ENCODE measurements at regions not wholly inside any gene's neighbourhood (a gene's known extent, or its start where the extent isn't known, plus 50 kb on each side); places are given as distances from the start of the nearest gene placed in this dataset.
A peak's percentile ranks its signal among the peaks of the same experiment; 100 is the strongest.
"Not testable (repeated sequence)": the region's sequence is repeated elsewhere in the genome, so short reads cannot be mapped to it uniquely, and the experiment has no call there.

DNA sequence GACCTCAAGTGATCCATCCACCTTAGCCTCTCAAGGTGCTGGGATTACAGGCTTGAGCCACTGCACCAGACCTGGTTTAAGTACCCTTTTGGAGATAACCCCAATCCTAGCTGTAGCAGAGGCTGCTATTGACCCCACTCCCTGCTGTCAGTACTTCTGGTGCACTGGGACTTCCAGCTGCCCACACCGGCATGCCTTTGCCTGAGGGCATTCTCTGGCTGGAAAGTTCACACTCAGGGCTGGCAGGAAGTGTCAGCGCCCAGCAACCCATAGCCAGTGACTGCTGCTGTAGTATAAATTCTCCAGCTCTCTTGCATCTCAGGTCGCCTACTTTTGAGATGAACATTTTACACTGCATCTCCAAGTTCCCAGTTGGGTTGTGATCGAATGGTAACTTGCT is 75.3 kb downstream of the UTRN start:
- no peak for DNase-seq

DNA sequence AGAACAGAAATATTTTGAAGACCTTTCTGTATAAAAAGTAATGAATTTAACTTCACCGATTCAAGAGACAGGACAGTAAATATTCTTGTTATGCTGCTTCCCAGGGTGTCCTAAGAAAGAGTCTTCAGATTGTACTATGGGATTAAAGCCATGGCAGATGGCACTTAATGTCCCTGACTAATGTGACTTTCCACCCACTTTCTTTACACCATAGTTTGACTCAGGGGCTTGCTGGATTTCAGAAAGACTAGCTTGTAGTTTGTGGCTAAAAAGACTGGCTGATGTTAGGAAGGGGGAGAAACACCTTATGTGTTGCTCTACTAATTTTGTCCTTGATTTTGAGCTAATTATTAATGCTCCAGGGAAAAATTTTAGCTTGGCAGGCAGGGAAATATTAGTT is 75.9 kb downstream of the UTRN start:
- DNase-seq: no peak

DNA sequence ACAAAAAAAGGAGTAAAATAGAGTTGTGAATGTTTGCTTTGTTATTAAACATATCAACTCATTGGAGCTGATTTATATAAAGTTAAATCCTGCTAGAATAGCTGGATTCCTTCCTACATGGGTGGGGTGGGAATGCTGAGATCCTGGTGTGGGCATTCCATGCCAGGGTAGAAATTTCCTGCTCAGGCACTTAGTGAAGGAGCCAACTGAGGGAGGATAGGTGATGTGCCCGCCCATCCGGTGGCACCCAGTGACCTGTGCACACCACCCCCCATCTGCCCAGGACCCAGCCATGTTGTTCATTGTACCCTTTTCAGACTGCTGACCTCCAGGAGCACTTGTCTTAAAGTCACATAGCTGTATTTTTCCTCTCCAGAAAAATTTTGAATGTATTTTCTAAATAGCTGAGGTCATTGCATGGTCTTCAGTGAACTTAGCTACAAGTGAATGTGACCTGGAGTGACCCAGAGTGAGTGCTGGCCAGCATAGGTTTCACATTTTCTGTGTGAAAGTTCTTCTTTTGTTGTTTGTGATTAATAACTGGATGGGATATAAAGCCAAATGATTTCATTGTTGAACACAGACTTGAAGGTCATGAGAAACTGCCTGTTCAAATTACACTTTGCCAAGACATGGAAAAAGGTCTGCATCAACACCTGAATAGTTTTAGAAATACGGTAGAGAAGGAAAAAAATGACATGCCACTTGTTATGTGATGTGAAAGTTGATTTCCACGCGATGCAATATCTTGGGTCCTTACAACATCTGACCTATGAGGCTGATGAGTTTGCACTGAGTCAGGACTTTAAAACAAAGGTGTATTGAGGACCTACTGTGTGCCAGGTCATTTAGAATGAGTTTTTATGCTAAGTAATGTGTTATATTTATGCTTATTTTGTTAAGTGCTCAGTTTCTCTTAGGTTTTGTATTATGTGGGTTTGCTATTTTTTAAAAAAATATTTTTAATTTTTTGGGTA is 77.2 kb downstream of the UTRN start:
- DNase-seq: no peak

DNA sequence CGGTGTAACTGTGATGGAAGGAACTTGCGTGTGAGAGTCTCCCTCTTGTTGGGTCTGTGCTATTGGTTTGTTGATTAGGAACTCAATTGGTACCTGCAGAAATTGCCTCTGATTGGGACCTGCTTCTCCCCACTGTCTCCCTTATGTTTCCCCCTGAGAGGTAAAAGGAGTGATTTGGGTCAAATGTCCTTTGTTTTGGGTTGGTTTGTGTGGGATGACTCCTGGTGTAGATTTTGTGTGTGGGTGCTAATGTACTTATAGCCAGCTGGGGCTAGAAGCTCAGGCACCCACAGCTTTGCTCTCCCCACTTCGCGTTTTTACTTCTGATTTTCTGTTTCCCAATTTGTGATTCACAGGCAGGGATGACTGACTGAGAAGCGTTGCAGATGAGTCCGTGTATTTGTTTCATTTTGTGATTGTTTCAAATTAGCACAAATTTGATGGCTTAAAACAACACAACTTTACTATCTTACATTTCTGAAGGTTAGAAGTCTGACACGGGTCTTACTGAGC is 79.1 kb downstream of the UTRN start:
- DNase-seq: no peak

DNA sequence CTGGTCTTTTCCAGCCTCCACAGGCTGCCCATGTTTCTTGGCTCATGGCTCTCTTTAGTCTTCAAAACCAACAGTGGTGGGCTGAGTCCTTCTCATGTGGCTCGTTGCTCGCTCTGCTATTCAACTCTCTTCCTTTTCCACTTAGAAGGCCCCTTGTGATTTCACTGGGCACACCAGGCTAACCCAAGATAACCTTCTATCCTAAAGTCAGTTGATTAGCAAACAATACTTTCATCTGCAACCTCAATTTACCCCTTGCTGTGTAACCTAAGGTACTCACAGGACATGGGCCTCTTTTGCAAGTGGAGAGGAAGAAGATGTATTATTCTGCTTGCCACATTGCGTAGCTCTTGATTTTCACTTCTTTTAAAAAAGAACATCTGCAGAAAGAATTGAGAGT is 79.6 kb downstream of the UTRN start:
- no peak for DNase-seq

DNA sequence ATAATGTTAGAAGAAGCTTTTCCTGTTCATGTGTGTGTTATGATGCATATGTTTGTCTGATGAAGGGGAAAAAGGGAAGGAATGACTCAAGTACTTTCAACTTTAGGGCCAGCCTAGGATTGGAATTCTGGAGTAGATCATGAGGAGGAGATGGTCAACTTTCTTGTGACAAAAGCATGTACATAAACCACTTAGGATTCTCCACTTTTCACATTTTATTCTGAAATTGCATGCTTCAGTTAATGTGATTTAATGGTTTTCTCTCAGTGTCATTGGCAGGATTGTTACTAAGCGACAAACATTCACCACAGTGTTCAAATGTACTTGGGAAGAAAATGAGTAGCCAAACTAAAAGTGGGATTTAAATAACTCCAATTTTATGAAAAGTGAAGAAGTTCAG is 80.1 kb downstream of the UTRN start:
- no peak for DNase-seq

DNA sequence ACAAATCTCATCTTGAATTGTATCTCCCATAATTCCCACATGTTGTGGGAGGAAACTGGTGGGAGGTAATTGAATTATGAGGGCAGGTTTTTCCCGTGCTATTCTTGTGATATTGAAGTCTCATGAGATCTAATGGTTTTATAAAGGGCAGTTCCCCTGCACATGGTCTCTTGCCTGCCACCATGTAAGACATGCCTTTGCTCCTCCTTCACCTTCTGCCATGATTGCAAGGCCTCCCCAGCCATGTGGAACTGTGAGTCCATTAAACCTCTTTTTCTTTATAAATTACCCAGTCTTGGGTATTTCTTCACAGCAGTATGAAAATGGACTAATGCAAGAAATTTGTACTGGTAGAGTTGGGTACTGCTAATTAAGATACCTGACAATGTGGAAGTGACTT is 84.6 kb downstream of the UTRN start:
- not testable (repeated sequence) for DNase-seq

DNA sequence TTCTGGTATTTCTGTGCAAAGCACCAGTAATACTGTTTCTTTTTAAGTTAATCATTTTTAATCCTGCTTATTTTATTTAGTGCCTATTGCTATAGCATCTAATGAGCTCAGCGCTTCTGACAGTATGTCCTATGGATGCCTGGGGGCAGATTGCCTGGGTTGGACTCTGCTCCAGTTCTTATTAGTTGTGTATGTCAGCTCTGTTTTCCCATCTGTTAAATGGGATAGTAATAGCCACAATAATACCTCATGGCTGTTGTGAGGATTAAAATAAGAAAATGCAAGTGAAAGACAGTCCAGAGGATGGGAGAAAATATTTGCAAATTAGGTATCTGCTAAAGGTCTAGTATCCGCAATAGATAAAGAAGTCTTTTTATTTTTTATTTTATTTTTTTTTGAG is 87.0 kb downstream of the UTRN start:
- DNase-seq: no peak

DNA sequence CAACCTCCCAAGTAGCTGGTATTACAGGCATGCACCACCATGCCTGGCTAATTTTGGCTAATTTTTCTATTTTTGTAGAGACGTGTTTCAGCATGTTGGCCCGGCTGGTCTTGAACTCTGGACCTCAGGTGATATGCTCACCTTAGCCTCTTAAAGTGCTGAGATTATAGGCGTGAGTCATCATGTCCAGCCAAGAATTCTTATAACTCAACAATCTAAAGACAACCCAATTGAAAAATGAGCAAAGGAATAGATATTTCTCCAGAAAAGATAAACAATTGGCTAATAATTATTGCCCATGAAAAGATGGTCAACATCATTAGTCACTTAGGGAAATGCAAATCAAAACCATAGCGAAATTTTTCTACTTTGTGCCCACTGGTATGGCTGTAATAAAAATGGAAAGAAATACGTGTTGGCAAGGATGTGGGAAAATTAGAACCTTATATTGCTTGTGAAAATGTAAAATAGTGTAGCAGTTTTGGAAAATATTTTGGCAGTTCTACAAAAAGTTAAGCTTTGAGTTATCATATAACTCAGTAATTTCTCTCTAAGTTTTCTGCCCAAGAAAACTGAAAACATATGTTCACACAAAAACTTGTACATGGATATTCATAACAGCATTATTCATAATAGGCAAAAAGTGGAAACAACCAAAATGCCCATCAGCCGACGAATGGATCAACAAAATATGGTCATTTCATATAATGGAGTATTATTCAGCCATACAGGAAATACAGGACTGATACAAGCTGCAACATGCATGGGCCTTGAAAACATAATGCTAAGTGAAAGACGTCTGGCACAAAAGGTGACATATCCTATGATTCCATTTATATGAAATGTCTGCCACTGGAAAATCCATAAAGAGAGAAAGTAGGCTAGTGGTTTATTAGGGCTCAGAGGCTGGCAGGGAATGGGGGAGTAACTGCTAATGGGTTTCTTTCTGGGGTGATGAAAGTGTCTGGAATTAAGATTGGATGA is 87.8 kb downstream of the UTRN start:
- no peak for DNase-seq

DNA sequence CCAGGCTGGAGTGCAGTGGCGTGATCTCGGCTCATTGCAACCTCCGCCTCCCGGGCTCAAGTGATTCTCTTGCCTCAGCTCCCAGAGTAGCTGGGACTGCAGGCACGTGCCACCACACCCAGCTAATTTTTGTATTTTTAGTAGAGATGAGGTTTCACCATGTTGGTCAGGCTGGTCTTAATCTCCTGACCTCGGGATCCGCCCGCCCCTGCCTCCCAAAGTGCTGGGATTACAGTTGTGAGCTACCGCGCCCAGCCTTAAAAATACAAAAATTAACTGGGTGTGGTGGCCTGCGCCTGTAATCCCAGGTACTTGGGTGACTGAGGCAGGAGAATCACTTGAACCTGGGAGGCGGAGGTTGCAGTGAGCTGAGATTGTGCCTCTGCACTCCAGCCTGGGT is 89.4 kb downstream of the UTRN start:
- not testable (repeated sequence) for DNase-seq

DNA sequence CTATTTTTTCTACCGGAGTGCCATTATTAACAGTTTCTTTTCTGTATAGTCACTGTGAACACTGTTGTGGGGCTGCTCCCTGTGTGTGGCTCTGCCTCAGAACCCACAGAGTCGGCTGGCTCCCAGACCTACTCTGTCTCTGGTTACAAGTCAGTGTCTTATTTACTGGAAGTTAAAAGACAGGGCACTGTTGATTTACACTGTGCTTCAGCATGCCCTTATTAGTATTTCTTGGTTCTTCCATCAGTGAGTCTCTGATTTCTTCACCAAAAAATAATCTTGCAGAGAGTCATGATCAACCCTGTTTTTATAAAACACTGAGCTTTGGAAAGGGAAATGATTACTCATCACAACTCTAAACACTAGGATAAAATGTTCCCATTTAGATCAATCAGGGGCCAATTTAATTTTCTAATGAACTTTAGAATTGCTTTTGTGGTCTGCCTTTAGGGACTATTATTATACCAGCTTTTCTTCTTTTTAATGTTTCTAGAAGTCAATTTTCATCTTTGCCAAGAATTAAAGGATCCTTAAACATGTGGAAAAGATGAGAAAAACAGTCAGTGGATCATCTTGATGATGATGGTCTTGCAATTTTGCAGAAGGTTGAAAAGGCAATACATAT is 92.6 kb downstream of the UTRN start:
- DNase-seq: peak; percentile 22

DNA sequence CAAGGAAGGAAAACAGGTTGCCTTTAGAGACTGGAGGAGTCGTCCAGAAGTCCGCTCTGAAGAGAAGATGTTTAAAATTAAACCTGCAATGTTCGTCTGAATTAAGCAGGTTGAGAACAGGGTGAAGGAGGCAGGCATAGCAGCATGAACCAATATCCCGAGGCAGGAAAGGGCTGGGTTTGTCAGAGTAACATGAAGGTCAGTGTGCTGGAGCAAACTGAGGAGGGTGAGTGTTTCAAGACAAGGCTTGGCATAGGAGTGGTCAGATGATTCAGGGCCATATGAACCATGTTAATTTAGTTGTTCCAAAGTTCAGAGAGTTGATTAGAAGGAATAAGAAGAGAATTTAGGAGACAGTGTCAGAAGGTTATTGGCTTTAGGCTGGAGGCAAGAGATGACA is 93.3 kb downstream of the UTRN start:
- no peak for DNase-seq

DNA sequence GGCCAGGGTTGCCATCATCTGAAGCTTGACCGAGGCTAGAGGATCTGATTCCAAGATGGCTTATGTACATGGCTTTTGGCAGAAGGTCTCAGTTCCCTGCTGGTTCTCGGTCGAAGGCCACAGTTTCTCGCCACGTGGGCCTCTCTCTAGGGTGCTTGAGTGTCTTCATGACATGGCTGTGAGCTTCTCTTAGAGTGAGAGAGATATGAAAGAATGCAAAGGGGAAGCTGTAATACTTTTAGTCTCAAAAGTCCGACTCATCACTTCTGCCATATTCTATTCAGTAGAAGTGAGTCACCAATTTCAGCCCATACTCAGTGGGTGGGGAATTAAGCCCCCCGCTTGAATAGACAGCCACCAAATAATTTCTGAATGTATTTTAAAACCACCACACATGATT is 94.2 kb downstream of the UTRN start:
- no peak for DNase-seq

DNA sequence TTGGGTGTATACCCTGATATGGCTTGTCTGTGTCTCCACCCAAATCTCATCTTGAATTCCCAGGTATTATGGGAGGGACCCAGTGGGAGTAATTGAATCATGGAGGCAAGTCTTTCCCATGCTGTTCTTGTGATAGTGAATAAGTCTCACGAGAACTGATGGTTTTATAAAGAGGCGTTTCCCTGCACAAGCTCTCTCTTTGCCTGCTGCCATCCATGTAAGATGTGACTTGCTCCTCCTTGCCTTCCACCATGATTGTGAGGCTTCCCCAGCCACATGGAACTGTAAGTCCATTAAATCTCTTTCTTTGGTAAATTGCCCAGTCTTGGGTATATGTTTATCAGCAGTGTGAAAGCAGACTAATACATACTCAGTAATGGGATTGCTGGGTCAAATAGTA is 96.4 kb downstream of the UTRN start:
- not testable (repeated sequence) for DNase-seq

DNA sequence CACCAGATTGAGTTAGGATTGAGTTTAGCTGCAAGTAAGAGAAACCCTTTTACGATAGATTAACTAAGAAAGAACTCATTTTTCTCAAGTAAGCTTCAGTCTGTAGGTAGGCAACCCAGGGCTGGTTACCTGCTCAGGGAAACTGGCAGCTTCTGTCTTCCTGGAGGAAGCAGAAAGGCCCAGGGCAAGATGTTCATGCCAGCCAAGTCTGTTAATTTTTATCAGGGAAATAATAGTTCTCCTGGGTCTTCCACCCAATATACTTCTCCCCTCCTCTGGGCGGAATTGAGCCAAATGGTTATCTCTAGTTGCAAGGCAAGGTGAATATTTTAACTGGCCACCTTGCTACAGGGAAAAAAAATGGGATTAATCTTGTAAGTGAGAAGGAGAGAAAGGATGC is 98.2 kb downstream of the UTRN start:
- no peak for DNase-seq

DNA sequence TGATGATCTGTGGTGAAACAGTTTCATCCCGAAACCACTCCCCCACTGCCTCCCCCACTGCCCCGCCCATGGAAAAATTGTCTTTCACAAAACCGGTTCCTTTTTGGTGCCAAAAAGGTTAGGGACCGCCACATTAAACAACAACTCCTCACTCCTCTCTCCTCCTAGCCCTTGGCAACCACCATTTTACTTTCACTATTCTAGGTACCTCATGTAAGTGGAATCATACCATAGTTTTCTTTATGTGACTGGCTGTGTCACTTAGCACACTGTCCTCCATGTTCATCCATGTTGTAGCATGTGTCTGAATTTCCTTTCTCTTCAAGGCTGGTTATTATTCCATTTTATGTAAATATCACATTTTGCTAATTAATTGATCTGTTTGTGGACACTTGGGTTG is 99.3 kb downstream of the UTRN start:
- DNase-seq: no peak

DNA sequence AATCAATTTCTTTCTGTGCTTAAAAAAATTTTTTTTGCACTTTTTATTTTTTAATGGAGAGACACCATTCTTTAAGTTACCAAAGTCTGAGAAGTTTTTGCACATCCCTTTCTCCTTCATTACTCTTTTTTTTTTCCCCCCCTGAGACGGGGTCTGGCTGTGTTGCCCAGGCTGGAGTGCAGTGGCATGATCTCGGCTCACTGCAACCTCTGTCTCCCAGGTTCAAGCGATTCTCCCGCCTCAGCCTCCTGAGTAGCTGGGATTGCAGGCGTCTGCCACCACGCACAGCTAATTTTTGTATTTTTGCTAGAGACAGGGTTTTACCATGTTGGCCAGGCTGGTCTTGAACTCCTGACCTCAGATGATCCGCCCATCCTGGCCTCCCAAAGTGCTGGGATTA is 104.3 kb downstream of the UTRN start:
- not testable (repeated sequence) for DNase-seq

DNA sequence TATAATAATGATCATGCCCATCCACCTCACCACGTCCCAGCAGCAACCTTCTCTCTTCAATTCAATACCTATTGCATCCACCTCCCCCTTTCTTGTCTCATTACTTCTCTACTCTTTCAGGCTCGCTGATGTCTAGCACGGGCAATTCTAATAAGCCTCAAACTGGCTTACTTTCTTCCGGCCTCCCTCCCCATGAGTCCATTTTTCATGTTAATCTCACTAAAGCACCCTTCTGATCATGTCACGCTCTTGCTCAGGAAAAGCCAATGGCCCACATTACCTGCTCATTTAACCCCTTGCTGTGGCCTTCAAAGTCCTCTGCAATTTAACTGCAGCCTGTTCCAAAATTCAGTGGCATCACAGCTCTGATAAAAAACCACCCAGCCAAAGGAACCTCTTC is 105.1 kb downstream of the UTRN start:
- no peak for DNase-seq

DNA sequence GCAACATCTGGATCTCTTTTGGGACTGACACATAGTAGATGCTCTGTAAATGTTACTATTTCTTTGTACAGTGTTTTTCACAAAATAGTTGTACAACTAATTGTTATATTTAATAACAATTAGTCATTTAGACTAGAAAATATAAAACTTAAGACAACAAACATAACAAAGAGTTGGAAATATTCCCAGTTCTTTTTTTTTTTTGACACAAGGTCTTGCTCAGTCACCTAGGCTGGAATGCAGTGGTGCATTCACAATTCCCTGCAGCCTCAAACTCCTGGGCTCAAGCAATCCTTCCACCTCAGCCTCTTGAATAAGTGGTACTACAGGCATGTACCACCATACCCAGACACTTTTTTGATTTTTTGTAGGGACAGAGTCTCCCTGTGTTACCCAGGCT is 105.8 kb downstream of the UTRN start:
- no peak for DNase-seq

DNA sequence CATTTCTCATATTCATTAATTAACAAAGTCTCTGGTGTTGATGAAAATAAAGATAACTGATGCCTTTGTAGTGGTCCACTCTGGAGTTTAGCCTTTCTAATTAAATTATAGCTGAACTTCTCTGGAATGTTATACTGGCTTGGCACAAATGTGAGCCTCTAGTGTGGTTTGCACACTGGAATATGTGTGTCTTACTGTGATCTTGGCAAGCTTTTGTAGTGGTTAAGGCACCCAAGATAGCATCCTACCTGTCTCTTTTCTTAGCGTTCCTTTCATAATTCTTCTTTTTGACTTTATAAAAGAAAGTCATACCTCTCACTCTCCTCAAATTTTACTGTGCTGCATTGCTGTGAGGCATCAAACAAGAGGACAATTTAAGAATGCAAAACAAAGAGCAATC is 107.4 kb downstream of the UTRN start:
- DNase-seq: no peak

DNA sequence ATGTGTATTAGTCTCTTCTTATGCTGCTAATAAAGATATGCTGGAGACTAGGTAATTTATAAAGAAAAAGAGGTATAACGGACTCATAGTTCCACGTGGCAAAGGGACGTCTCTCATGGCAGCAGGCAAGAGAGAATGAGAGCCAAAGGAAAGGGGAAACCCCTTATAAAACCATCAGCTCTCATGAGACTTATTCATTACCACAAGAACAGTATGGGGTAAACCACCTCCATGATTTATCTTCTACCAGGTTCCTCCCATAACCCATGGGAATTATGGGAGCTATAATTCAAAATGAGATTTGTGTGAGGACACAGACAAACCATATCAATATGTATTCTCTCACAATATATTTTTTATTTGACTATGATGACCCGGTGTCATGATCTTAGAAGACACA is 109.1 kb downstream of the UTRN start:
- DNase-seq: no peak

DNA sequence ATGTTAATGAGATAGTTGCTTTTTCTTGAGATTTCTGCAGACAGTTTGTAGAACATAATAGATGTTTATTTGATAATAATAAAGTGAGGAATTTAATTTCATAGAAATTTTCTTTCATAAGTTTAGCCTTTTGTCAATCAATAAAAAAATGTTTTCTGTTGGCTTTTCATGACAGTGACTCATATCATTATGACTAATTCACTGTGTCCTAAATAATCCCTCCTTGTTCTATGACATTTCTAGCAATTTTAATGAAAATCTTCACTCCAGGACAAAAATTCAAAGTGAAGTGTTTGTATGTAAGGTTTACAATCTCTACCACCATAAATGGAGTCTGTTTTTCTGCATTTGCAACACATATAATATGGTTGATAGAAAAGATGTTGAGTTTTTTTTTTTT is 109.9 kb downstream of the UTRN start:
- DNase-seq: no peak
